Bronchial epithelial cell (primary cell): ENCODE measurements at regions not wholly inside any gene's neighbourhood (a gene's known extent, or its start where the extent isn't known, plus 50 kb on each side); places are given as distances from the start of the nearest gene placed in this dataset.

ENCODE experiments used
- DNase-seq: peaks from one replicate; pipeline ENCODE4 v3.0.0-alpha.2; 2010; ENCODE audit warnings: low read depth
- FAIRE-seq: peaks from 2 replicates; lab custom pipeline; 2011; peaks lifted over from hg19 to GRCh38; lab: Jason Lieb, UNC
- H3K27me3 ChIP-seq: 2 replicates; pipeline ENCODE4 v1.5.1; 2011; ENCODE audit warnings: low read length; ENCODE audit not compliant: control insufficient read depth, insufficient read depth
- H3K36me3 ChIP-seq: 2 replicates; pipeline ENCODE4 v1.5.1; 2011; ENCODE audit warnings: low read length; ENCODE audit not compliant: control insufficient read depth, insufficient read depth
- H3K4me3 ChIP-seq: 2 replicates; pipeline ENCODE4 v1.5.1; 2011; ENCODE audit warnings: mild to moderate bottlenecking, low read depth, low read length, control low read depth
- CTCF ChIP-seq: IDR thresholded peaks from 2 replicates; pipeline ENCODE4 v1.5.1; 2011; ENCODE audit warnings: mild to moderate bottlenecking, moderate library complexity, low read length, control low read depth, inconsistent platforms; ENCODE audit not compliant: insufficient read depth, severe bottlenecking

DNA sequence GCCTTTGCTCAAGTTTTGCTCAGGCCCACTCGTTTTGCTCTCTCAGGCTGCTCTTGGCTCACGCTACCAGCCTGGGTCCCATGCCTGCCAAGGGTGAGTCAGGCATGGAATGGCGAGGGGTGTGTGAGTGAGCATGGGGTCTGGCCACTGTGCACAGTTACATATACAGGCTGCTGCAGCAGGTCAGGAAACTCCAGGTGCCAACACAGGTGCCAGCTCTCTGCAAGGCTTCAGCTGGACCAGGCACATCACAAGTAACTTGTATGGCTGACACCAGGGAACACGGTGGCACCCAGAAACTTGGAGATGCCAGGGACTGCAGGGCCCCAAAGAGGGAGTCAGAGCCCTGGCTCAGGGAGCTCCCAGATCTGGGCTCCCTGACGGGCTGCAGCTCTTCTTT, 146.8 kb downstream of the BTBD3 start:
- Histone ChIP-seq H3K4me3 (no peak overlapping the region), H3K27me3 (no peaks in the 10 kb centered on the region), H3K36me3 (no peaks in the 10 kb centered on the region)
- DNase-seq (no peak), FAIRE-seq (no peak)
- TF ChIP-seq CTCF, result no peak

- no peak overlapping the region for H3K4me3 ChIP-seq
- TF ChIP-seq CTCF, result no peak
- H3K36me3 ChIP-seq, result no peaks in the 10 kb centered on the region
- DNase-seq (no peak), FAIRE-seq (no peak)
- H3K27me3 ChIP-seq, result no peaks in the 10 kb centered on the region
Observed at GRCh38 chr20:12067686-12068085, 150.0 kb downstream of the BTBD3 start.

- TF ChIP-seq CTCF, result no peak
- no peak for FAIRE-seq
- Histone ChIP-seq H3K4me3 (no peak overlapping the region), H3K27me3 (no peaks in the 10 kb centered on the region), H3K36me3 (no peaks in the 10 kb centered on the region)
- DNase-seq, result no peak
Observed at GRCh38 chr20:12068121-12068520, 150.4 kb downstream of the BTBD3 start.

DNA sequence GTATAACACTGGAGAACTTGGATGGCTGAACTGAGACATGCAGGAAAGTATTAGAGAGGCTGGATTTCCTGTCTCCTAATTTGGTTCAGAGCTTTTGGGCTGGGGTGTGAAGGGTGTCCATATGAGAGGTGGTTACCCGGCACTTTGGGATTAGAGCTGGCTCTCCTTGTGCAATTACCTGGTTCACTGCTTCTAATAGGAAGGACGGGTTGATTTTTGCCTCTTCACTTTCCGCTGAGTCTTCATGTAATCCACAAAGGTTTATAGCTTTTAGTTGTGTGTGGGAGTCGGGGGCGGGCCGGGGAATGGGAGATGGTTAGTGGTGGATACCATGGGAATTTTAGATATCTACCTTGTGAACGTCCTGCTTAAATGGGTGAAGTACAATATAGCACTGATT, 151.5 kb downstream of the BTBD3 start:
- no peak for TF ChIP-seq CTCF
- DNase-seq (no peak), FAIRE-seq (no peak)
- no peaks in the 10 kb centered on the region for H3K36me3 ChIP-seq
- H3K4me3 ChIP-seq, result no peak overlapping the region
- no peaks in the 10 kb centered on the region for H3K27me3 ChIP-seq

DNA sequence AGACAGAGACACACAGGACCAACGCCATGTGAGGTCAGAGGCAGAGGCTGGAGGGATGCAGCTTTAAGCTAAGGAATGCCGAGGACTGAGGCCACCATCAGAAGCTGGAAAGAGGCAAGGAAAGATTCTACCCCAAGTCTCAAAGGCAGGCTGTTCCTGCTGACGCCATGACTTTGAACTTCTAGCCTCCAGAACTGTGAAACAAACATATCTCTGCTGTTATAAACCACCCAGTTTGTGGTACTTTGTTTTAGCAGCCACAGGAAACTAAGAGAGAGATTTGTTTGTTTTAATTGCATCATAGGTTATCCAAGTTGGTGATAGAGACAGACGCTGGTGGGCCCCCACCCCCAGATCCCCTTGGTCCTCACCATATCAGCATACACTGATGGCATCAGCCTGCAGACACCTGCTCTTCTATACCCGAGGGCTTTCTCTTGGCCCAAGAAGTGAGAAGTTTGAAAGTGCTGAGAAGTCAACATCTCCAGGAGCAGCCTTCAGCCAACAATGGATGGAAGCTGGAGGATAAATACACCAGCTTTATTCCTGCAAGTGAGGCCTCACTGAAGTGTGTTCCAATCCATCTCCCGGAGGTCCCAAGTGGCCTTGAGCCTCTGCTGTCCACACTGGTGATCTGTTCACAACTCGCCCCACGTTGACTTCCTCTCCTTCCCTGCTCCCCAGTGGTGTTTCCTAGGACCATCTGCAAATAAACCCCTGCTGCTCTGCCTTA, 154.7 kb downstream of the BTBD3 start:
- no peak for DNase-seq
- Histone ChIP-seq H3K4me3 (no peak overlapping the region), H3K36me3 (no peaks in the 10 kb centered on the region), H3K27me3 (no peaks in the 10 kb centered on the region)
- TF ChIP-seq CTCF, result no peak
- no peak for FAIRE-seq

GRCh38 chr20:12072954-12073264, 155.2 kb downstream of the BTBD3 start:
- FAIRE-seq (no peak), DNase-seq (no peak)
- no peak for TF ChIP-seq CTCF

More at GRCh38 chr20:12072954-12073264, 155.2 kb downstream of the BTBD3 start:
- Histone ChIP-seq H3K4me3 (no peak overlapping the region), H3K27me3 (no peaks in the 10 kb centered on the region), H3K36me3 (no peaks in the 10 kb centered on the region)
